Astrocyte (in vitro differentiated cells and primary cell): ENCODE measurements at regions not wholly inside any gene's neighbourhood (a gene's known extent, or its start where the extent isn't known, plus 50 kb on each side); places are given as distances from the start of the nearest gene placed in this dataset.

Source experiments
- CTCF ChIP-seq: IDR thresholded peaks from 2 replicates; pipeline ENCODE4 v1.5.1; 2011; ENCODE audit warnings: low read depth, mild to moderate bottlenecking, inconsistent platforms, low read length, moderate library complexity; ENCODE audit not compliant: insufficient read depth
- EZH2 ChIP-seq: IDR thresholded peaks from 2 replicates; pipeline ENCODE4 v1.6.1; 2012; ENCODE audit warnings: mild to moderate bottlenecking, low read length, inconsistent platforms; ENCODE audit not compliant: insufficient read depth

GRCh38 chr3:102200126-102200525 lies 234.7 kb upstream of the ZPLD1 start:
- TF ChIP-seq CTCF = no peak
- TF ChIP-seq EZH2 = no peak
